ENCODE measurements at regions not wholly inside any gene's neighbourhood (a gene's known extent, or its start where the extent isn't known, plus 50 kb on each side); places are given as distances from the start of the nearest gene placed in this dataset.

DNA sequence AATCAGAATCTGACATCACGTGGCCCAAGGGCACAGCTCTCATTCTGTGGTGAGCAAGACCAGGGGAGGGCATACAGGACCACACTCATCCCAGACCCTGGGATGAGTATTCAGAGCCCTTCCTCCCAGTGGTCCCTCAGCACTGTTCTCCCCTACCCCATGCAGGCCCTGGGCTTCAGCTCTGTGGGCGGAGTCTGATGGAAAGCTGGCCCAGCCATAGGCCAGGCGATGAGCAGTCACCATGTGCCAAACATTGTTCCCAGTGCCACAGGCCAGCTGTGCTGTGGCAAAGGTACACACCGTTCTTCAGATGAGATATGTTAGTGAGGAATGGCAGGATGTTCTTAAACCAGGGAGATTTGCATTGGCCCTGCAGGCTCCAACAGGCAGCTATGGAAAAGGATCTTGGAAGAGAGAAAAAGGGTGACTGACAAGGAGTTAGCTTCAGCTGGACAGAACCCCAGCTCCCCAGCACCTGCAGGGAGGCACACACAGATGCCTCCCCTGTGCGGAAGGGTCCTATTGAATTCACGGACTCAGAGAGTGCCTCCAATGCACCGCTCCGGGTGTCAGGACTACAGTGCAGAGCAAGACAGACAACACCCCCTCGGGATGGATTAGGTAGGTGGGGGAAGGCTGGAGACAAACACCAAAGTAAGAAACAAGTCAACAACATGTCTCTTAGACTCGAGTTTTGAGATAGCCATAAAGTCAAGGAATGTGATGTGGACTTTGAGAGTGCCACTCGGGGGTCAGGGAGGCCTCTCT is 596.0 kb upstream of the MGMT start:
- TF ChIP-seq, protein P1, sequence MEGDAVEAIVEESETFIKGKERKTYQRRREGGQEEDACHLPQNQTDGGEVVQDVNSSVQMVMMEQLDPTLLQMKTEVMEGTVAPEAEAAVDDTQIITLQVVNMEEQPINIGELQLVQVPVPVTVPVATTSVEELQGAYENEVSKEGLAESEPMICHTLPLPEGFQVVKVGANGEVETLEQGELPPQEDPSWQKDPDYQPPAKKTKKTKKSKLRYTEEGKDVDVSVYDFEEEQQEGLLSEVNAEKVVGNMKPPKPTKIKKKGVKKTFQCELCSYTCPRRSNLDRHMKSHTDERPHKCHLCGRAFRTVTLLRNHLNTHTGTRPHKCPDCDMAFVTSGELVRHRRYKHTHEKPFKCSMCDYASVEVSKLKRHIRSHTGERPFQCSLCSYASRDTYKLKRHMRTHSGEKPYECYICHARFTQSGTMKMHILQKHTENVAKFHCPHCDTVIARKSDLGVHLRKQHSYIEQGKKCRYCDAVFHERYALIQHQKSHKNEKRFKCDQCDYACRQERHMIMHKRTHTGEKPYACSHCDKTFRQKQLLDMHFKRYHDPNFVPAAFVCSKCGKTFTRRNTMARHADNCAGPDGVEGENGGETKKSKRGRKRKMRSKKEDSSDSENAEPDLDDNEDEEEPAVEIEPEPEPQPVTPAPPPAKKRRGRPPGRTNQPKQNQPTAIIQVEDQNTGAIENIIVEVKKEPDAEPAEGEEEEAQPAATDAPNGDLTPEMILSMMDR (IDR thresholded peaks at IDR 0.05; ENCODE audit: insufficient read depth, low read length, missing control alignments), result no peak
- POLR2A ChIA-PET, result no interaction called here
- CTCF ChIA-PET, result no interaction called here
- DNase-seq (ENCODE audit: low read depth, low spot score), result no peak
- no peak overlapping the region for H3K4me3 ChIP-seq (ENCODE audit: low read depth, low read length)

DNA sequence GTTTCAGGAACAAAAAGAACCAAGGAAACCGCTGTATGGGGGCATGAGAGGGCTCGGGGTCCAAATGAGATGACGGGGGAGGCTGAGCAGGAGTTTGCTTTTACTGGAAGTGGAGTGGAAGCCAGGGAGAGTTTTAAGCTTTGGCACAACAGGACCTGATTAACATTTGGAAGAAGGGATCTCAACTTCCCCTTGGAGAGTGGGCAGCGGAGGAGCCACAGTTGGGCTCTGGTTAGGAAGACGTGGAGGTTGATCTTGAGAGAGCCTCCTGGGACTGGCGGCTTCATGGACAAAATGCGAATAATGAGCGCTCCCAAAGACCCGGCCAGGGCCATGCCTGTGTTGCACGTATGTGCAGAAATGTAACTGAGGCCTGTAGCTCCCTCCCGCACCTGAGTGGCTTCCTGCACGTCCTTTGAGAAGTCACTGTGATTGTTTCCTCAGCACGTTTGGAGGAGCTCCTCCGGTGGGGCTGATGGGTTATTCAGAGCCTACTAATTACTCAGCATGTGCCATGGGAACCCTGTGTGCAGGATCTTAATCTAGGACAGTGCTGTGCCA is 595.3 kb upstream of the MGMT start:
- H3K4me3 ChIP-seq (ENCODE audit: low read depth, low read length), result no peak overlapping the region
- DNase-seq (ENCODE audit: low read depth, low spot score), result no peak
- POLR2A ChIA-PET, result no interaction called here
- CTCF ChIA-PET, result interaction anchor here (0.6 kb wide), 1 partner anchor 55 kb away, joined by 3 read pairs; no protein-coding TSS in a partner anchor
- TF ChIP-seq, protein P1 (IDR thresholded peaks at IDR 0.05; ENCODE audit: insufficient read depth, low read length, missing control alignments), result no peak

DNA sequence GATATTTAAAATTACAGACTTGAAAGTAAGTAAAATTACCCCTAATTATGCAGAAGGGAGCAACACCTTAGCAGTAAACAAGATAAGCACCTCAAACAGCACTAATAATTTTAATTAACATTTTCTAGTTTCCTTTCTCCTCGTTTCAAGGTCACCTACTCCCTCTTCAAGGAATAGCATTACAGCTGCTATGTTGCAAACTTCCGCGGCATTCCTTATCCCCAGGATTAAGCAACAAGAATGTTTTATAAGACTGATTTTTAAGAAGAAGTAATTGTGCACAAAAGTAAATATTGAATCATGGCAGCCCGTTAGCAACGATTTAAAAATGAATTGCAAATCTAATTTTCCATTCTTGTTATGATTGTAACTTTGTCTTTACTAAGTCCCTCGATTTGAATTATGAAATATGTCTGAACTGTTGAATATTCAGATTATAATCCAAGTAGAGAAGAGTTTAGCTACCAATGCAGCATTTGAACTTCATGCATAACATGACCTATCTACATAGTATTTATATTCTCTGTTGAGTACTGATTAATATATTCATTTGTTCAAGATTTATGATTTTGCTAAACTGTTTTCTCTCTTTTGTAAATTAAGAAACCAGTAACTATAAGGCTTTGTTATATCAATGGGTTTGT is 593.5 kb upstream of the MGMT start:
- POLR2A ChIA-PET, result no interaction called here
- TF ChIP-seq, protein P1 (IDR thresholded peaks at IDR 0.05; ENCODE audit: insufficient read depth, low read length, missing control alignments), result no peak
- no peak for DNase-seq (ENCODE audit: low read depth, low spot score)

DNA sequence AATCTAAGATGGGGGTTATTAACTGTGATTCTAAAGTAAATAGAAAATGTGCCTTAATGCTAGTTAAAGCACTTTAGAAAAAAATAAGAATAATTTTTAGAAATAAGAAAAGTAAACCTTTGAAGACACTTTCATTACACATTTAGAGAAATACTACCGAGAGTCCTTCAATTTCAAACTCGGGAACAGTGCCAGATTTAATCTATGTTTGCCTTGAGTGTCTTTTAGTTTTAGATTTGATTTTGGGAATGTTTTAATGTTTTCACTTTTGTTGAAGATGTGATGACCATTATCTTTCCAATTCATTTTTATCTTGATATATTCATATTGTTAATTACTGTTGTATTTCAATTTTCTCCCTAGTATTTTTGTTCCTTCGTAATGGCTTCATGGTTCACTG is 592.7 kb upstream of the MGMT start:
- ChIA-PET POLR2A (no interaction called here), CTCF (no interaction called here)
- no peak for DNase-seq (ENCODE audit: low read depth, low spot score)
- TF ChIP-seq, protein P1 (IDR thresholded peaks at IDR 0.05; ENCODE audit: insufficient read depth, low read length, missing control alignments), result no peak
- H3K4me3 ChIP-seq (ENCODE audit: low read depth, low read length), result no peak overlapping the region

More for the DNA sequence above, 593.5 kb upstream of the MGMT start:
- CTCF ChIA-PET, result no interaction called here
- H3K4me3 ChIP-seq (ENCODE audit: low read depth, low read length), result no peak overlapping the region

DNA sequence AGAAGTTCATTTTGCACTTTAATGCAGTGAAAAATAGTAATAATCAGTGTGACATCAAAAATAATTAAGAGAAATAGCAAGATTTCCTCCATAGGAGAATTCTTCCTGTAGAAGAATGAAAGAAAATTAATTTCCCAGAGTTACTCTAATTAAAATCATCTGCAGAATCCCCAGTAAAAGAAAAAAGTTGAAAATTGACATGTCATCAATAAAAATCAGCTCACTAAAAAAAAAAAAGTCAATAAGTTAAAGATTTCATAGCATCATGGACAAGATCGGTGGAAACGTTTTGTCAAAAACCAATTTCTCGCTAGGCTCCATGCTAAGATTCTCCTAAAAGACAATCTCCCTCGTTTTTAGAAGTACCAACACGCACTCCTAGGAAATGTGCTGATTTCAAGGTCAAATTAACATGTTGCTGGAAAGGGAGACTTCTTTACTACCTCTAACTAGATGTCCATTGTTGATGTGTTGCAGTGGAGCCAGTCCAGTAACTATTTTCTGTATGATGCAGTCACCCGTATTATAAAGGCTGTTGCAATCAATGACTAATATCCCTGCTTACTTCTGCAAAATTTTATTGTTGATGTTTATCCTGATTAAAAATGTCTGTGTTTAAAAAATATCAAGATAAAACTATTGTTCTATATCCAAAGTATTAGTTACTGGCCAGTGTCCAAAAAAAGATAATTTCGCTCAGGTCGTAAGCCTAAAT is 591.9 kb upstream of the MGMT start:
- ChIA-PET CTCF (no interaction called here), POLR2A (no interaction called here)
- TF ChIP-seq, protein P1 (IDR thresholded peaks at IDR 0.05; ENCODE audit: insufficient read depth, low read length, missing control alignments), result no peak
- DNase-seq (ENCODE audit: low read depth, low spot score), result no peak
- H3K4me3 ChIP-seq (ENCODE audit: low read depth, low read length), result no peak overlapping the region
